HL-60 (cell line): ENCODE measurements at regions not wholly inside any gene's neighbourhood (a gene's known extent, or its start where the extent isn't known, plus 50 kb on each side); places are given as distances from the start of the nearest gene placed in this dataset.

Experiments used
- DNase-seq, 2 experiments: peaks; one replicate each; pipeline ENCODE4 v3.0.0-alpha.2; 2010 to 2020; ENCODE audit warnings: low read depth in 1 of 2, low spot score in 1 of 2
- H3K27ac ChIP-seq: fragments of 250-450 bp; sonication (Bioruptor Pico); replicated peaks from 2 replicates; pipeline ENCODE4 v1.5.1; 2020; ENCODE audit warnings: mild to moderate bottlenecking, moderate library complexity
- H3K27me3 ChIP-seq: fragments of 250-450 bp; sonication (Bioruptor Pico); 2 replicates; pipeline ENCODE4 v1.5.1; 2021; ENCODE audit warnings: mild to moderate bottlenecking, moderate library complexity; ENCODE audit not compliant: insufficient read depth, poor library complexity, severe bottlenecking
- H3K4me3 ChIP-seq: replicated peaks from 2 replicates; pipeline ENCODE4 v1.5.1; 2011; ENCODE audit warnings: mild to moderate bottlenecking, control low read depth, low read length; ENCODE audit not compliant: insufficient read depth
- CTCF ChIP-seq: IDR thresholded peaks from one replicate; pipeline ENCODE4 v1.5.1; 2011; ENCODE audit warnings: low read length, control low read depth, inconsistent platforms; ENCODE audit not compliant: insufficient read depth
- GABPA ChIP-seq: IDR thresholded peaks from 2 replicates; pipeline ENCODE4 v1.6.1; 2012; ENCODE audit warnings: low read depth
- POLR2AphosphoS5 ChIP-seq: IDR thresholded peaks from 2 replicates; pipeline ENCODE4 v1.6.1; 2012; ENCODE audit warnings: low read depth
- SPI1 ChIP-seq: IDR thresholded peaks from 2 replicates; pipeline ENCODE4 v1.6.1; 2012; ENCODE audit warnings: low read depth, mild to moderate bottlenecking, borderline replicate concordance
- TF ChIP-seq, protein P1 (sequence below): IDR thresholded peaks from 2 replicates; pipeline ENCODE4 v1.6.1; 2012; ENCODE audit warnings: low read depth; ENCODE audit not compliant: insufficient replicate concordance

GRCh38 chr13:47087841-47088240 is 191.0 kb upstream of the HTR2A start:
- TF ChIP-seq SPI1 (no peak), CTCF (no peak), GABPA (no peak), POLR2AphosphoS5 (no peak)
- TF ChIP-seq, protein P1, sequence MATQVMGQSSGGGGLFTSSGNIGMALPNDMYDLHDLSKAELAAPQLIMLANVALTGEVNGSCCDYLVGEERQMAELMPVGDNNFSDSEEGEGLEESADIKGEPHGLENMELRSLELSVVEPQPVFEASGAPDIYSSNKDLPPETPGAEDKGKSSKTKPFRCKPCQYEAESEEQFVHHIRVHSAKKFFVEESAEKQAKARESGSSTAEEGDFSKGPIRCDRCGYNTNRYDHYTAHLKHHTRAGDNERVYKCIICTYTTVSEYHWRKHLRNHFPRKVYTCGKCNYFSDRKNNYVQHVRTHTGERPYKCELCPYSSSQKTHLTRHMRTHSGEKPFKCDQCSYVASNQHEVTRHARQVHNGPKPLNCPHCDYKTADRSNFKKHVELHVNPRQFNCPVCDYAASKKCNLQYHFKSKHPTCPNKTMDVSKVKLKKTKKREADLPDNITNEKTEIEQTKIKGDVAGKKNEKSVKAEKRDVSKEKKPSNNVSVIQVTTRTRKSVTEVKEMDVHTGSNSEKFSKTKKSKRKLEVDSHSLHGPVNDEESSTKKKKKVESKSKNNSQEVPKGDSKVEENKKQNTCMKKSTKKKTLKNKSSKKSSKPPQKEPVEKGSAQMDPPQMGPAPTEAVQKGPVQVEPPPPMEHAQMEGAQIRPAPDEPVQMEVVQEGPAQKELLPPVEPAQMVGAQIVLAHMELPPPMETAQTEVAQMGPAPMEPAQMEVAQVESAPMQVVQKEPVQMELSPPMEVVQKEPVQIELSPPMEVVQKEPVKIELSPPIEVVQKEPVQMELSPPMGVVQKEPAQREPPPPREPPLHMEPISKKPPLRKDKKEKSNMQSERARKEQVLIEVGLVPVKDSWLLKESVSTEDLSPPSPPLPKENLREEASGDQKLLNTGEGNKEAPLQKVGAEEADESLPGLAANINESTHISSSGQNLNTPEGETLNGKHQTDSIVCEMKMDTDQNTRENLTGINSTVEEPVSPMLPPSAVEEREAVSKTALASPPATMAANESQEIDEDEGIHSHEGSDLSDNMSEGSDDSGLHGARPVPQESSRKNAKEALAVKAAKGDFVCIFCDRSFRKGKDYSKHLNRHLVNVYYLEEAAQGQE = no peak
- H3K27ac ChIP-seq = no peak overlapping the region
- no peak overlapping the region for H3K4me3 ChIP-seq
- H3K27me3 ChIP-seq = no peaks in the 10 kb centered on the region
- DNase-seq = no peak

- TF ChIP-seq CTCF (no peak), POLR2AphosphoS5 (no peak), SPI1 (no peak), GABPA (no peak)
- TF ChIP-seq, protein P1 = no peak
- DNase-seq = no peak
- no peak overlapping the region for H3K27ac ChIP-seq
- H3K4me3 ChIP-seq = no peak overlapping the region
- no peaks in the 10 kb centered on the region for H3K27me3 ChIP-seq
Measured at GRCh38 chr13:47087241-47087640, 190.4 kb upstream of the HTR2A start.

- no peaks in the 10 kb centered on the region for H3K27me3 ChIP-seq
- no peak for TF ChIP-seq CTCF
- TF ChIP-seq, protein P1 = no peak
- no peak for TF ChIP-seq GABPA
- TF ChIP-seq SPI1 = no peak
- TF ChIP-seq POLR2AphosphoS5 = no peak
- no peak for DNase-seq
- no peak overlapping the region for H3K4me3 ChIP-seq
- H3K27ac ChIP-seq = no peak overlapping the region
Measured at GRCh38 chr13:47085346-47085745, 188.5 kb upstream of the HTR2A start.
